ENCODE measurements at regions not wholly inside any gene's neighbourhood (a gene's known extent, or its start where the extent isn't known, plus 50 kb on each side); places are given as distances from the start of the nearest gene placed in this dataset.
"Not testable (repeated sequence)": the region's sequence is repeated elsewhere in the genome, so short reads cannot be mapped to it uniquely, and the experiment has no call there.

DNA sequence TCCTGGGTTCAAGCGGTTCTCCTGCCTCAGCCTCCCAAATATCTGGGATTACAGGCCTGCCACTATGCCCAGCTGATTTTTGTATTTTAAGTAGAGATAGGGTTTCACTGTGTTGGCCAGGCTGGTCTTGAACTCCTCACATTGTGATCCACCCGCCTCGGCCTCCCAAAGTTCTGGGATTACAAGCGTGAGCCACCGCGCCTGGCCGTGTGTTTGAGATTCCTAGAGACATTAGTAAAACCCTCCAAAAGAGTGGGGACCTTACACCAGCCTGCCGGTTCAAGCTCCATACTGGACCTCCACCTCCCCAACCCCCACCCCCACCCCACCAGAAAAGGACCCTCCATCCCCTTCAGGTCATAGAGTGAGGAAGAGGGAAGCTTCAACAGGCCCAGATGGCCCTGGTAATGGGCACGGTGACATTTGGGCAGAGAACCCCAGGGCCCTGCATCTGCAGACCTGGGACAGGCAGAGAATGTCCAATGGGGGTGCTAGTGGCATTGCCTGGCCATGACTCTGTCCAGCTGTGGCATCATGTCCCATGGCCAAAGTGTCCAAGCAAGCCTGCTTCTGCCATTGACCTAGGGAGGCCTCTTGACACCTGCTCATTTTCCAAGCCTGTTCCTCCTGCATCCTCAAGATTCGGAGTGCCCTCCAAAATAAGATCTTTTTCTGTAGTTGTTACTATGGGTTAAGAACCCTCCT, 108.9 kb upstream of the KLF13 start:
- H3K36me3 ChIP-seq (ENCODE audit: insufficient read depth, low read length) = no peaks in the 10 kb centered on the region
- DNase-seq (ENCODE audit: low read depth, low spot score) = no peak
- H3K4me3 ChIP-seq = no peak overlapping the region
- H3K9ac ChIP-seq (ENCODE audit: insufficient read length) = no peak overlapping the region
- H3K27ac ChIP-seq = no peak overlapping the region
- no peak for TF ChIP-seq POLR2AphosphoS5 (IDR thresholded peaks at IDR 0.05; ENCODE audit: borderline replicate concordance, low read depth, low read length)
- no peak for TF ChIP-seq EZH2 (IDR thresholded peaks at IDR 0.05)
- TF ChIP-seq FOXP2 (optimal IDR thresholded peaks at IDR 0.05; ENCODE audit: control extremely low read depth, extremely low read length, insufficient read depth) = no peak
- no peaks in the 10 kb centered on the region for H3K9me3 ChIP-seq (ENCODE audit: low read depth, low read length)

DNA sequence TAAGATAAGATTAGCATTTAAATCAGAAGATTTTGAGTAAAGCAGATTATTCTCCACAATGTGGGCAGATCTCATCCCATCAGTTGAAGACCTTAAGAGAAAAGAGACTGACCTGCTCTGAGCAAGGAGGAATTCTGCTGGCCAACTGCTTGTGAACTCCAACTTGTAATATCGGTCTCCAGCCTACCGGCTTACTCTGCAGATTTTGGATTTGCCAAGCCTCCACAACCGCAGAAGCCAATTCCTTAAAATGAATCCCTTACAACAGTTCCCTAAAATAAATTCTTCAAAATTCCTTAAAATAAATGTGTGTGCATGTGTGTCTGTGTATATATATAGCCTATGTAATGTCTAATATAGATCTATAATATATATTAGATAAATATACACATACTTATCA, 107.4 kb upstream of the KLF13 start:
- H3K9ac ChIP-seq (ENCODE audit: insufficient read length) = no peak overlapping the region
- no peak overlapping the region for H3K4me3 ChIP-seq
- no peak overlapping the region for H3K27ac ChIP-seq
- no peaks in the 10 kb centered on the region for H3K36me3 ChIP-seq (ENCODE audit: insufficient read depth, low read length)
- TF ChIP-seq EZH2 (IDR thresholded peaks at IDR 0.05) (no peak), POLR2AphosphoS5 (IDR thresholded peaks at IDR 0.05; ENCODE audit: borderline replicate concordance, low read depth, low read length) (no peak), FOXP2 (optimal IDR thresholded peaks at IDR 0.05; ENCODE audit: control extremely low read depth, extremely low read length, insufficient read depth) (no peak)
- no peaks in the 10 kb centered on the region for H3K9me3 ChIP-seq (ENCODE audit: low read depth, low read length)
- DNase-seq (ENCODE audit: low read depth, low spot score) = no peak

- DNase-seq (ENCODE audit: low read depth, low spot score) = no peak
- no peak overlapping the region for H3K4me3 ChIP-seq
- no peak overlapping the region for H3K9ac ChIP-seq (ENCODE audit: insufficient read length)
- H3K9me3 ChIP-seq (ENCODE audit: low read depth, low read length) = no peaks in the 10 kb centered on the region
- TF ChIP-seq FOXP2 (optimal IDR thresholded peaks at IDR 0.05; ENCODE audit: control extremely low read depth, extremely low read length, insufficient read depth) (no peak), EZH2 (IDR thresholded peaks at IDR 0.05) (no peak), POLR2AphosphoS5 (IDR thresholded peaks at IDR 0.05; ENCODE audit: borderline replicate concordance, low read depth, low read length) (no peak)
- H3K36me3 ChIP-seq (ENCODE audit: insufficient read depth, low read length) = no peaks in the 10 kb centered on the region
- no peak overlapping the region for H3K27ac ChIP-seq
Observed at GRCh38 chr15:31221936-31222515, 104.6 kb upstream of the KLF13 start.

DNA sequence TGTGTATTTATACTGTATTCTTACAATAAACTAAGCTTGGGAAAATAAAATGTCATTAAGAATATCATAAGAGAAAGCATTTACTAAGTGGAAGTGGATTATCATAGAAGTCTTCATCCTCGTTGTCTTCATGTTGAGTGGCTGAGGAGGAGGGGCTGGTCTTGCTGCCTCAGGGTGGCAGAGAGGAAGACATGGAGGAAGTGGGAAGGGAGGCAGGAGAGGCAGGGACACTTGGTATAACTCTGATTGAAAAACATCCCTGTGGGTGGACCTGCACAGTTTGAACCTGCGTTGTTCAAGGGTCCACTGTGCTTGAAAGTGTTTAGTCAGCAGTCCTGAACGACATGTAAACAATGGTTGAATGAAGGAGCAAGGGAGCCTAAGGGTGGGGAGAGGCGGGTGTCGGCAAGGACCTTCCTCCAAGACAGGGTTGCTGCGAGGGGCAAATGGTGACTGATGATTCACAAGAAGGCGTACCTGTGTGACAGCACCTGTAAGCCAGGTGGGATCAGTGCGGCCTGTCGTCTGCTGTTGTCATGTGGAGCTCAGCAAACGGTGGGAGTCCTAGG, 103.8 kb upstream of the KLF13 start:
- no peak for DNase-seq (ENCODE audit: low read depth, low spot score)
- no peaks in the 10 kb centered on the region for H3K36me3 ChIP-seq (ENCODE audit: insufficient read depth, low read length)
- no peak overlapping the region for H3K4me3 ChIP-seq
- TF ChIP-seq POLR2AphosphoS5 (IDR thresholded peaks at IDR 0.05; ENCODE audit: borderline replicate concordance, low read depth, low read length) = no peak
- no peak for TF ChIP-seq FOXP2 (optimal IDR thresholded peaks at IDR 0.05; ENCODE audit: control extremely low read depth, extremely low read length, insufficient read depth)
- TF ChIP-seq EZH2 (IDR thresholded peaks at IDR 0.05) = no peak
- H3K27ac ChIP-seq = no peak overlapping the region
- no peaks in the 10 kb centered on the region for H3K9me3 ChIP-seq (ENCODE audit: low read depth, low read length)
- H3K9ac ChIP-seq (ENCODE audit: insufficient read length) = no peak overlapping the region

DNA sequence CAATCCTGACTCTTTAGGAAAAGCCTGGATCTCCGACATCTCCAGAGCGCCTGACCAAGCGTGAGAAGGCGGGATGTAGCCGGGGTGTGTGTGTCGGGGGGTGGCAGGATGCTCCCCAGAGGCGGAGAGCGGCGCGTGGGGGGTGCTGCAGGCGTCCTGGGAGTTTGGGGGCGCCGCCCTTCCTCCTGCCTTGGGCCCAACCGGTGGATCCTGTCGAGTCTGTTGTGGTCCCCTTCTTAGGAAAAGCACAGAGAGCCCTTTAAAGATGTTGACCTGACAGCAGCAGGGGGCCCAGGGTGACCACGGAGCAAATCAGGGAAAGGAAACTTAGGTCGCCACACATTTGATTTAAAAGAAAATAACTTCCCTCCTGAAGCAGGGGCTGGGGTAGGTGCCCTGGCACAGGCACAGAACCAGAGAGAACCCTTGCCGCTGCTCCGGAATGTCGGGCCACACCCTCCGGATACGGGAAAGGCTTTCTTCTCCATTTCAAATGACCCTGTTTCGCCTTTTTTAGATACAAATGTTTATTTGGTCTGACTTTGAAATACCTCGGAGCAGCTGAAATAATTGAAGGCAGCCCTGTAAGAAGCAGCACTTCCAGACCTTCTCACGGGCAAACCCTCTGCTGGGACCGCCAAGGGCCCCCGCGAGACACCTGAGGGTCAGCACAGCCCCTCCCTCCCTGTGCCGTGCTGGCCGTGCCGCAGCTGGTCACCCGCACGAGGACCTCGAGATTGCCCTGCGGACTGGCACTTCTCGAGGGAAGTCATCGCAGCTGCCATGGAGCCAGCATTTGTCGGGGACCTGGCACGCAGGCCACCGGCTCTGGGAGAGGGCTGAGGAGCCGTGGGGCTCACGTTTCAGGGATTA, 102.9 kb upstream of the KLF13 start:
- Histone ChIP-seq H3K36me3 (ENCODE audit: insufficient read depth, low read length) (no peaks in the 10 kb centered on the region), H3K9ac (ENCODE audit: insufficient read length) (no peak overlapping the region), H3K4me3 (no peak overlapping the region), H3K9me3 (ENCODE audit: low read depth, low read length) (no peaks in the 10 kb centered on the region), H3K27ac (no peak overlapping the region)
- DNase-seq (ENCODE audit: low read depth, low spot score) = no peak
- TF ChIP-seq POLR2AphosphoS5 (IDR thresholded peaks at IDR 0.05; ENCODE audit: borderline replicate concordance, low read depth, low read length) = no peak
- no peak for TF ChIP-seq EZH2 (IDR thresholded peaks at IDR 0.05)
- TF ChIP-seq FOXP2 (optimal IDR thresholded peaks at IDR 0.05; ENCODE audit: control extremely low read depth, extremely low read length, insufficient read depth) = no peak

GRCh38 chr15:31224661-31225060, 102.0 kb upstream of the KLF13 start:
- not testable (repeated sequence) for H3K9ac ChIP-seq (ENCODE audit: insufficient read length); H3K27ac ChIP-seq

DNA sequence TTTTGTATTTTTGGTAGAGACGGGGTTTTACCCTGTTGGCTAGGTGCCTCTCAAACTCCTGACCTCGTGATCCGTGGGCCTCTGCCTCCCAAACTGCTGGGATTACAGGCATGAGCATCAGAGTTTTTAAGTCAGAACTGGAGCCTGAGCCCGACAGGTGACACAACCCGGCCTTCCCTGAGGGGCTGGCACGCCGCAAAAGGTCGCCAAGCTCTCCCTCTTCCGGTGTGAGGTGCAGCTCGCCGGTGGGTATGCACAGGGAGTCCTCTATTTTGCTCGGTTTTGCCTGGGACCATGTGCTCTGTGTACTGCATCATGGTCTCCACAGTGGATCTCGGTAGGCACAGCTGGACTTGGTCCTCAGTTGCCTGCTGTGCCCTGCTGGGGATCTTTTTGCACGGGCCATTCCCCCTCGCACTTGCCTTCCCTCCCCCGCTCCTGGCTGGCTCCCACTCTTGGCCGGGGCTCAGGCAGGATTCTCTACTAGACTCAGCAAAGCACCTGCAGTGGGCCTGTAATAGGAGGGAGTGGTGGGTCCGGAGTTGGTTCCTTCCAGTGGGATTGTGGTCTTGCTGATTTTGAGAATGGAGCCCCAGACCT, 101.2 kb upstream of the KLF13 start:
- H3K9me3 ChIP-seq (ENCODE audit: low read depth, low read length) = no peaks in the 10 kb centered on the region
- no peaks in the 10 kb centered on the region for H3K36me3 ChIP-seq (ENCODE audit: insufficient read depth, low read length)
- no peak for TF ChIP-seq FOXP2 (optimal IDR thresholded peaks at IDR 0.05; ENCODE audit: control extremely low read depth, extremely low read length, insufficient read depth)
- TF ChIP-seq POLR2AphosphoS5 (IDR thresholded peaks at IDR 0.05; ENCODE audit: borderline replicate concordance, low read depth, low read length) = no peak
- TF ChIP-seq EZH2 (IDR thresholded peaks at IDR 0.05) = no peak
- no peak overlapping the region for H3K9ac ChIP-seq (ENCODE audit: insufficient read length)
- H3K27ac ChIP-seq = no peak overlapping the region
- no peak for DNase-seq (ENCODE audit: low read depth, low spot score)
- no peak overlapping the region for H3K4me3 ChIP-seq

More at GRCh38 chr15:31224661-31225060, 102.0 kb upstream of the KLF13 start:
- not testable (repeated sequence) for H3K9me3 ChIP-seq (ENCODE audit: low read depth, low read length); H3K4me3 ChIP-seq; H3K36me3 ChIP-seq (ENCODE audit: insufficient read depth, low read length); DNase-seq (ENCODE audit: low read depth, low spot score)

GRCh38 chr15:31226021-31226420, 100.6 kb upstream of the KLF13 start:
- Histone ChIP-seq H3K36me3 (ENCODE audit: insufficient read depth, low read length) (no peaks in the 10 kb centered on the region), H3K4me3 (no peak overlapping the region), H3K9me3 (ENCODE audit: low read depth, low read length) (no peaks in the 10 kb centered on the region), H3K27ac (no peak overlapping the region), H3K9ac (ENCODE audit: insufficient read length) (no peak overlapping the region)
- no peak for TF ChIP-seq FOXP2 (optimal IDR thresholded peaks at IDR 0.05; ENCODE audit: control extremely low read depth, extremely low read length, insufficient read depth)
- TF ChIP-seq POLR2AphosphoS5 (IDR thresholded peaks at IDR 0.05; ENCODE audit: borderline replicate concordance, low read depth, low read length) = no peak
- TF ChIP-seq EZH2 (IDR thresholded peaks at IDR 0.05) = no peak
- DNase-seq (ENCODE audit: low read depth, low spot score) = no peak

Data from SK-N-MC (cell line).